ENCODE measurements at regions not wholly inside any gene's neighbourhood (a gene's known extent, or its start where the extent isn't known, plus 50 kb on each side); places are given as distances from the start of the nearest gene placed in this dataset.

DNA sequence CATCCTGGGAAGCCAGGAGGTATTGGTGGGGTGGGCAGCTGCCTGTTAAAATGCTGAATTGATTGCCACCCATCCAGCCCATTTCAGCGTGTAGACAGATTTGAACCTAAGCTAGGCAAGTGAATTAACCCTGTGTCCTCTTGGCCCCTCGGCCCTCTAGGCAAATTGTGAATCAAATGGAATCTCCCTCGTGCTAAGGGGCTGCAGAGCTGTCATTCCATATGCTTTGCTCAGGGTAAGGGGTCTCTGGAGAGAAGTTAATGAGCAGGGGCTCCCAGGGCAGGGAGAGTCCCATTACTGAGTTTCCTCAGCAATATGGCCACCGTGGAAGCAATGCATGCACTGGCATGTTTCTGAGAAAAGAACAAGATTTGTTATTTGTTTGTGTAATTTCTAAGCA, 117.7 kb upstream of the RCN1 start:
- TF ChIP-seq POLR2A (IDR thresholded peaks at IDR 0.05): no peak
- no peak for TF ChIP-seq CTCF (IDR thresholded peaks at IDR 0.05)
- Histone ChIP-seq H3K4me3 (no peak overlapping the region), H3K4me1 (replicated peaks in 1 of 2) (peaks cover 0 to 6% of the 10 kb centered on the region in 2 donors), H3K27me3 (peaks cover 6% of the 10 kb centered on the region), H3K36me3 (replicated peaks in 1 of 2) (no peaks in the 10 kb centered on the region), H3K27ac (no peak overlapping the region), H3K9me3 (replicated peaks in 1 of 3) (no peaks in the 10 kb centered on the region)
- intact Hi-C loops (cut with DNase I): no loop called here
- WGBS, 4 donors: 65 to 80% (median 67%) methylated on average over 3 to 4 of the region's 4 CpGs
- DNase-seq: no peak

DNA sequence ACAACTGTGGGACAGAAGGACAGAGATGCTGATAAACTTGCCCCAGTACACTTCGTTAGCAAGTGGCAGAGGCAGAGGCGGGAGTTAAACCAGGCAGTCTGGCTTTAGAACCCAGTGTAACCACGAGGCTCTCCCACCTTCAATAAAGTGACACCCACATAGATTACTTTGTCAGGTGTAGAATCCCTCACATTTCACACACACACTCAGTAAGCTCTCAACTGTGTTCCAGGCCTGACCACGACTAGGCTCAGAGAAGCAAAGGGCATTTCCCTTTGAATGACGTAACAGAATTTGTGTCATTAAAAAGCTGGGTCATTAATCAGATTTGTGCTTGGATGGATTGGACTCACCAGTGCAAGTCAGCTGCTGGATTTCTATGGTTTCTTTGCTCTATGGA, 118.3 kb upstream of the RCN1 start:
- 70 to 79% (median 74%) methylated on average over 5 of the region's 5 CpGs for WGBS, 4 donors
- Histone ChIP-seq H3K27ac (no peak overlapping the region), H3K4me3 (no peak overlapping the region), H3K27me3 (peaks cover 6% of the 10 kb centered on the region), H3K36me3 (replicated peaks in 1 of 2) (no peaks in the 10 kb centered on the region), H3K9me3 (replicated peaks in 1 of 3) (no peaks in the 10 kb centered on the region), H3K4me1 (replicated peaks in 1 of 2) (peaks cover 0 to 6% of the 10 kb centered on the region in 2 donors)
- no peak for TF ChIP-seq CTCF (IDR thresholded peaks at IDR 0.05)
- TF ChIP-seq POLR2A (IDR thresholded peaks at IDR 0.05): no peak
- DNase-seq: no peak
- intact Hi-C loops (cut with DNase I): no loop called here

DNA sequence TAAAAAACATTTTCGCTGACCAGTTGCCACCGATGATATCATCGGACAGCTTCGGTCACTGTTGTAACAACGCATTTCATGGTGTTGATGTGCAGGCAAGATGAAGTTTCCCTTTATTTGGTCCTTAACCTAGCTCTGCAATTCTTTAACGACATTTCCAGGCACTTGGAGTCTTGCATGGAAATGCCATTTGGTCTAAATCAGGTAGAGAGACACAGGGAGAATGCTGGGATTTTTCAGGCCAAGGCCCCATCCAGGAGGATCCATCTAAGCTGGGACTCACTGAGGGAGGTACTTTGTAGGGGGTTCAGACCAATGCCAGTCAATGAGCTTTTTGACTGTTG, 121.5 kb upstream of the RCN1 start:
- Histone ChIP-seq H3K27me3 (no peaks in the 10 kb centered on the region), H3K27ac (peak overlapping the region in 1 of 5 donors; percentile 68), H3K4me1 (replicated peaks in 1 of 2) (peaks cover 0 to 6% of the 10 kb centered on the region in 2 donors), H3K9me3 (replicated peaks in 1 of 3) (no peaks in the 10 kb centered on the region), H3K4me3 (no peak overlapping the region), H3K36me3 (replicated peaks in 1 of 2) (no peaks in the 10 kb centered on the region)
- 34 to 60% (median 42%) methylated on average over 6 of the region's 6 CpGs for WGBS, 4 donors
- TF ChIP-seq CTCF (IDR thresholded peaks at IDR 0.05) (no peak), POLR2A (IDR thresholded peaks at IDR 0.05) (no peak)
- DNase-seq: no peak
- intact Hi-C loops (cut with DNase I): no loop called here

DNA sequence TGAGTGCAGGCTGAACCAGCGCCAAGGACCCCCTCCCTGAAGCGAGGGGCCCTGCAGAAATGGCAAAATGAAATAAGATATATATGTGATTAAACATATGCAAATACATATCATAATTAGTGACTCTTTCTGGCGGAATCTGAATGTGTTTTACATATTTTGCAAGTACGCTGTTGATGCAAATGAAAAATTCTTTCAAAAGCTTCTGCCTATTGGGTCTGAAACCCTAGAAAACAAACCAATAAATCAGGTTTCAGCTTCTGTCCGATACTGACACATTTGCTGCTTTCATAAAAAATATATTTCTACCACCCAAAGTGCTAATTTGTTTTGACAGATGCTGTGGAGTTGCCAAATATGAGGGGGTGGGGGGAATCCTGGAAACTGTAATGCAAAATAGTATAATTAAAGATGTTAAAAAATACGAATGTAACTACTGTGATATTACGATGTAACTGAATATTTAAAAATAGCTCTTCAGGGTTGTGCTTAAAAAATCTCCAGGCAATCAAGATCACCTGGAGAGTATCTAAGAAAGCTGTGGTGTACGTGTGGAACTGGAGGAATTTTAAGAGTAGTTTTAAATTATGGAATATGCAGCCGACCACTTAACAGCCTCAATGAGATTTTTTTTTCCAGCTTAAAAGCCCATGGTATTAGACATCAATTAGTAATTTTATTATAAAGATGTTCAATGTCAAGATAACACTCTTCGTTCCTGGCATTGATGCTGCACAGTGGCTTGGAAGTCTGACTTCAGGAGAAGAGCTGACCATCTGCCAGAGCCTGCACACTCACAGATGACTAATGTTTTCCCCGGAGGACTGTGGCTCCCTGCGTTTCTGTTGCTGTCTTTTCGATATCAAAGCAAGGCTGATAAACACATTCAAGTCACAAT, 122.2 kb upstream of the RCN1 start:
- intact Hi-C loops (cut with DNase I): no loop called here
- TF ChIP-seq POLR2A (IDR thresholded peaks at IDR 0.05): no peak
- no peak for TF ChIP-seq CTCF (IDR thresholded peaks at IDR 0.05)
- DNase-seq: peak; percentile 64 to 89 (median 77)
- WGBS, 4 donors: 48 to 54% (median 52%) methylated on average over 13 of the region's 13 CpGs
- H3K4me1 ChIP-seq (replicated peaks in 1 of 2): peaks cover 0 to 6% of the 10 kb centered on the region in 2 donors
- H3K27ac ChIP-seq: peak overlapping the region in 1 of 5 donors; percentile 68
- no peaks in the 10 kb centered on the region for H3K9me3 ChIP-seq (replicated peaks in 1 of 3)
- no peak overlapping the region for H3K4me3 ChIP-seq
- no peaks in the 10 kb centered on the region for H3K27me3 ChIP-seq
- no peaks in the 10 kb centered on the region for H3K36me3 ChIP-seq (replicated peaks in 1 of 2)

Measured in adrenal gland (tissue), 9 donors.